ENCODE measurements at regions not wholly inside any gene's neighbourhood (a gene's known extent, or its start where the extent isn't known, plus 50 kb on each side); places are given as distances from the start of the nearest gene placed in this dataset.

DNA sequence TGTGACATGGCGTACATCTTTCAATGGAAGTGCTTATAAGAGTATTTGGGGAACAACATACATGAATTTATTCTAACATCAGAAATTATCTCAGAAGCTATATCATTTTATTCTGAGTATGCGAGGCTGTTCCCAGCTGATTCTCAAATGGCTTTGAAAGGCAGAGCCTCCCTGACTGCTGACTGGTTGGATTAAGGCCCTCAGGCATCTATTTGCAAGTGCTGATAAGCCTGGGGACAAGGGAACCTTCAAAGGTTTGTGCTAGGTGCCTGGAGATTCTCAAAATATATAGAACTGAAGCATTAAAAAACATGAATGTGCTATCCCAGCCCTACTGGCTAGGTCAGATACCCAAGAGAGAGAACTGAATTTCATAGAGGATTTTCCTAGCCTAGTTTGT is 235.1 kb downstream of the LURAP1L start:
- Histone ChIP-seq H3K4me3 (ENCODE audit: low read length) (no peak overlapping the region), H3K4me2 (ENCODE audit: low read length) (no peak overlapping the region), H3K9ac (ENCODE audit: low read length) (no peak overlapping the region), H4K20me1 (ENCODE audit: insufficient read depth) (no peaks in the 10 kb centered on the region), H3K36me3 (ENCODE audit: insufficient read depth, low read length) (no peaks in the 10 kb centered on the region), H3K79me2 (replicated peaks; ENCODE audit: insufficient read depth, low read length) (no peaks in the 10 kb centered on the region), H3K27ac (ENCODE audit: low read length) (no peak overlapping the region), H3K27me3 (ENCODE audit: insufficient read depth, low read depth, low read length) (no peaks in the 10 kb centered on the region), H3K9me3 (ENCODE audit: low read length) (no peaks in the 10 kb centered on the region), H2AFZ (ENCODE audit: low read depth, low read length) (no peak overlapping the region), H3F3A (ENCODE audit: insufficient read depth, low read length, poor library complexity, severe bottlenecking) (no peaks in the 10 kb centered on the region), H3K9me2 (ENCODE audit: insufficient read depth, low read length) (no peaks in the 10 kb centered on the region)
- no peak for TF ChIP-seq EZH2 (IDR thresholded peaks at IDR 0.05; ENCODE audit: borderline replicate concordance, insufficient read depth, low read length, poor library complexity, severe bottlenecking)
- TF ChIP-seq, protein P1, sequence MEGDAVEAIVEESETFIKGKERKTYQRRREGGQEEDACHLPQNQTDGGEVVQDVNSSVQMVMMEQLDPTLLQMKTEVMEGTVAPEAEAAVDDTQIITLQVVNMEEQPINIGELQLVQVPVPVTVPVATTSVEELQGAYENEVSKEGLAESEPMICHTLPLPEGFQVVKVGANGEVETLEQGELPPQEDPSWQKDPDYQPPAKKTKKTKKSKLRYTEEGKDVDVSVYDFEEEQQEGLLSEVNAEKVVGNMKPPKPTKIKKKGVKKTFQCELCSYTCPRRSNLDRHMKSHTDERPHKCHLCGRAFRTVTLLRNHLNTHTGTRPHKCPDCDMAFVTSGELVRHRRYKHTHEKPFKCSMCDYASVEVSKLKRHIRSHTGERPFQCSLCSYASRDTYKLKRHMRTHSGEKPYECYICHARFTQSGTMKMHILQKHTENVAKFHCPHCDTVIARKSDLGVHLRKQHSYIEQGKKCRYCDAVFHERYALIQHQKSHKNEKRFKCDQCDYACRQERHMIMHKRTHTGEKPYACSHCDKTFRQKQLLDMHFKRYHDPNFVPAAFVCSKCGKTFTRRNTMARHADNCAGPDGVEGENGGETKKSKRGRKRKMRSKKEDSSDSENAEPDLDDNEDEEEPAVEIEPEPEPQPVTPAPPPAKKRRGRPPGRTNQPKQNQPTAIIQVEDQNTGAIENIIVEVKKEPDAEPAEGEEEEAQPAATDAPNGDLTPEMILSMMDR (IDR thresholded peaks at IDR 0.05; ENCODE audit: poor library complexity, severe bottlenecking): no peak
- no peak for TF ChIP-seq SMC3 (conservative IDR thresholded peaks at IDR 0.05; ENCODE audit: poor library complexity)
- TF ChIP-seq, protein P2, sequence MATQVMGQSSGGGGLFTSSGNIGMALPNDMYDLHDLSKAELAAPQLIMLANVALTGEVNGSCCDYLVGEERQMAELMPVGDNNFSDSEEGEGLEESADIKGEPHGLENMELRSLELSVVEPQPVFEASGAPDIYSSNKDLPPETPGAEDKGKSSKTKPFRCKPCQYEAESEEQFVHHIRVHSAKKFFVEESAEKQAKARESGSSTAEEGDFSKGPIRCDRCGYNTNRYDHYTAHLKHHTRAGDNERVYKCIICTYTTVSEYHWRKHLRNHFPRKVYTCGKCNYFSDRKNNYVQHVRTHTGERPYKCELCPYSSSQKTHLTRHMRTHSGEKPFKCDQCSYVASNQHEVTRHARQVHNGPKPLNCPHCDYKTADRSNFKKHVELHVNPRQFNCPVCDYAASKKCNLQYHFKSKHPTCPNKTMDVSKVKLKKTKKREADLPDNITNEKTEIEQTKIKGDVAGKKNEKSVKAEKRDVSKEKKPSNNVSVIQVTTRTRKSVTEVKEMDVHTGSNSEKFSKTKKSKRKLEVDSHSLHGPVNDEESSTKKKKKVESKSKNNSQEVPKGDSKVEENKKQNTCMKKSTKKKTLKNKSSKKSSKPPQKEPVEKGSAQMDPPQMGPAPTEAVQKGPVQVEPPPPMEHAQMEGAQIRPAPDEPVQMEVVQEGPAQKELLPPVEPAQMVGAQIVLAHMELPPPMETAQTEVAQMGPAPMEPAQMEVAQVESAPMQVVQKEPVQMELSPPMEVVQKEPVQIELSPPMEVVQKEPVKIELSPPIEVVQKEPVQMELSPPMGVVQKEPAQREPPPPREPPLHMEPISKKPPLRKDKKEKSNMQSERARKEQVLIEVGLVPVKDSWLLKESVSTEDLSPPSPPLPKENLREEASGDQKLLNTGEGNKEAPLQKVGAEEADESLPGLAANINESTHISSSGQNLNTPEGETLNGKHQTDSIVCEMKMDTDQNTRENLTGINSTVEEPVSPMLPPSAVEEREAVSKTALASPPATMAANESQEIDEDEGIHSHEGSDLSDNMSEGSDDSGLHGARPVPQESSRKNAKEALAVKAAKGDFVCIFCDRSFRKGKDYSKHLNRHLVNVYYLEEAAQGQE (IDR thresholded peaks at IDR 0.05; ENCODE audit: borderline replicate concordance): no peak

DNA sequence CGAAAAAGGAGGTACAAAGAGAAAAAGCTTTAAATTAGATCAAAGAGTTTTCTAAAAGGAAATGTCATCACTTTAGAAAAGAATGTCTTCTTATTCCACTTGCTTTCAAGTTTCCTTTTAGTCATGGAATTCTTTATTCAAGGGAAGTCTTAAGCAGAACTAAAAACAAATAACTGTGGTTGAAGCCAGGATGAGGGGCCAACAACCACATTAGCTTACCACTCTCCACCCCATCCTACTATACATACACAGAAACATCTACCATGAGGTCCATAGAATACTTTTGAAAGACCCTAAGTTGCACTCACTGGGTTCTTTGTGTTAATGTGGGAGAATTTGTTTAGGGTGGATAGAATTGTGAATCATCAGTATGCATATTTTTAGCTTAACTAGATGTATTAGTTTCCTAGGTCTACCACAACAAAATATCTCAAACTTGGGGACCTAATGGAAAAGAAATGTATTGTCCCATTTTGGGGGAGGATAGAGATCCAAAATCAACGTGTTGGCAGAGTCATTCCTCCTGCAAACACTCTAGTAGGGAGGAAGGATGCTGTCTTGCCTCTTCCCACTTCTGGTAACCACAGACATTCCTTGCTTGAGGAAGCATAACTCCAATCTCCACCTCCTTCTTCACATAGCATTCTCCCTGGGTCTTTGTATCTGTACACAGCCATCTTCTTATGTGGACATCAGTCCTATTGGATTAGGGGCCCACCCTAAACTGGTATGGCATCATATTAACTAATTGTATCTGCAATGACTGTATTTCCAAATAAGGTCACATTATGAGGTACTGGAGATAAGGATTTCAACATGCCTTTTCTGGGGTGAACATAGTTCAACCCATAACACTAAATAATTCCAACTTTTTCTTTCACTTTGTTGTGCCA is 239.4 kb downstream of the LURAP1L start:
- H3K4me2 ChIP-seq (ENCODE audit: low read length): no peak overlapping the region
- no peak overlapping the region for H3K27ac ChIP-seq (ENCODE audit: low read length)
- H4K20me1 ChIP-seq (ENCODE audit: insufficient read depth): no peaks in the 10 kb centered on the region
- H3F3A ChIP-seq (ENCODE audit: insufficient read depth, low read length, poor library complexity, severe bottlenecking): no peaks in the 10 kb centered on the region
- H3K9me2 ChIP-seq (ENCODE audit: insufficient read depth, low read length): no peaks in the 10 kb centered on the region
- H3K27me3 ChIP-seq (ENCODE audit: insufficient read depth, low read depth, low read length): no peaks in the 10 kb centered on the region
- H3K9me3 ChIP-seq (ENCODE audit: low read length): no peaks in the 10 kb centered on the region
- TF ChIP-seq TAF1 (IDR thresholded peaks at IDR 0.05; ENCODE audit: low read depth) (no peak), SMC3 (conservative IDR thresholded peaks at IDR 0.05; ENCODE audit: poor library complexity) (no peak), MXI1 (conservative IDR thresholded peaks at IDR 0.05; ENCODE audit: poor library complexity, severe bottlenecking) (no peak), RAD21 (conservative IDR thresholded peaks at IDR 0.05) (no peak), EZH2 (IDR thresholded peaks at IDR 0.05; ENCODE audit: borderline replicate concordance, insufficient read depth, low read length, poor library complexity, severe bottlenecking) (no peak), POLR2AphosphoS5 (IDR thresholded peaks at IDR 0.05) (no peak), EP300 (conservative IDR thresholded peaks at IDR 0.05; ENCODE audit: poor library complexity, severe bottlenecking) (no peak)
- TF ChIP-seq, protein P2 (IDR thresholded peaks at IDR 0.05; ENCODE audit: borderline replicate concordance): no peak
- TF ChIP-seq, protein P1 (IDR thresholded peaks at IDR 0.05; ENCODE audit: poor library complexity, severe bottlenecking): no peak
- H3K79me2 ChIP-seq (replicated peaks; ENCODE audit: insufficient read depth, low read length): no peaks in the 10 kb centered on the region
- no peak overlapping the region for H2AFZ ChIP-seq (ENCODE audit: low read depth, low read length)
- H3K4me3 ChIP-seq (ENCODE audit: low read length): no peak overlapping the region
- no peaks in the 10 kb centered on the region for H3K36me3 ChIP-seq (ENCODE audit: insufficient read depth, low read length)
- H3K9ac ChIP-seq (ENCODE audit: low read length): no peak overlapping the region

Data from neural cell (in vitro differentiated cells).